Liver (tissue), 8 donors: ENCODE measurements at regions not wholly inside any gene's neighbourhood (a gene's known extent, or its start where the extent isn't known, plus 50 kb on each side); places are given as distances from the start of the nearest gene placed in this dataset.

Experiments used
- DNase-seq: peaks from one replicate; pipeline ENCODE4 v3.0.0-alpha.2; 2017; ENCODE audit warnings: low spot score
- H3K27ac ChIP-seq, 2 donors: one replicate each; pipeline ENCODE4 v1.7.0; 2013; ENCODE audit warnings: inconsistent platforms in 2 of 2, low read length in 2 of 2, control low read depth in 1 of 2, low read depth in 1 of 2, mild to moderate bottlenecking in 1 of 2
- H3K27me3 ChIP-seq, 4 donors: one replicate each; pipeline versions ENCODE4 v1.6.1 to v1.7.0; 2013; ENCODE audit warnings: low read length in 3 of 4, inconsistent platforms in 1 of 4, mild to moderate bottlenecking in 1 of 4, moderate library complexity in 1 of 4; ENCODE audit not compliant: control insufficient read depth in 4 of 4, insufficient read depth in 4 of 4
- H3K36me3 ChIP-seq, 4 donors: one replicate each; pipeline versions ENCODE4 v1.6.1 to v1.7.0; 2013; ENCODE audit warnings: low read length in 3 of 4, mild to moderate bottlenecking in 3 of 4, low read depth in 1 of 4, moderate library complexity in 1 of 4; ENCODE audit not compliant: control insufficient read depth in 4 of 4, insufficient read depth in 3 of 4
- H3K4me1 ChIP-seq, 4 donors: one replicate each; pipeline versions ENCODE4 v1.6.1 to v1.7.0; 2013; ENCODE audit warnings: low read length in 3 of 4, mild to moderate bottlenecking in 3 of 4, moderate library complexity in 1 of 4; ENCODE audit not compliant: control insufficient read depth in 4 of 4, insufficient read depth in 4 of 4
- H3K4me3 ChIP-seq, 3 donors: one replicate each; pipeline versions ENCODE4 v1.6.1 to v1.7.0; 2013; ENCODE audit warnings: low read length in 3 of 3, control low read depth in 1 of 3, low read depth in 1 of 3, mild to moderate bottlenecking in 1 of 3
- H3K9ac ChIP-seq, 2 donors: one replicate each; pipeline ENCODE4 v1.7.0; 2013; ENCODE audit warnings: low read length in 2 of 2, mild to moderate bottlenecking in 2 of 2, moderate library complexity in 2 of 2, control low read depth in 1 of 2, low read depth in 1 of 2
- H3K9me3 ChIP-seq, 4 donors: one replicate each; pipeline versions ENCODE4 v1.6.1 to v1.7.0; 2013; ENCODE audit warnings: low read length in 3 of 4; ENCODE audit not compliant: control insufficient read depth in 4 of 4
- CTCF ChIP-seq: fragments of 150-350 bp; IDR thresholded peaks from 2 replicates; pipeline ENCODE4 v1.5.1; 2017; ENCODE audit warnings: improper control_type of control experiment, low read depth, low read length; ENCODE audit not compliant: missing input control
- EGR1 ChIP-seq, 2 donors: IDR thresholded peaks; 2 replicates each; pipeline ENCODE4 v1.6.1; 2016 to 2018; ENCODE audit warnings: antibody characterized with exemption in 2 of 2, low read depth in 2 of 2
- FOXA1 ChIP-seq: IDR thresholded peaks from 2 replicates; pipeline ENCODE4 v1.6.1; 2016; ENCODE audit warnings: antibody characterized with exemption
- FOXA2 ChIP-seq: IDR thresholded peaks from 2 replicates; pipeline ENCODE4 v1.6.1; 2016; ENCODE audit warnings: antibody characterized with exemption
- GABPA ChIP-seq, 2 donors: IDR thresholded peaks in 1 of 2; conservative IDR thresholded peaks in 1 of 2; 2 replicates each; pipeline ENCODE4 v1.6.1; 2016; ENCODE audit warnings: antibody characterized with exemption in 2 of 2, mild to moderate bottlenecking in 1 of 2, moderate library complexity in 1 of 2
- HNF4A ChIP-seq, 2 donors: conservative IDR thresholded peaks; 2 replicates each; pipeline ENCODE4 v1.6.1; 2016; ENCODE audit warnings: antibody characterized with exemption in 2 of 2, mild to moderate bottlenecking in 2 of 2
- HNF4G ChIP-seq: IDR thresholded peaks from 2 replicates; pipeline ENCODE4 v1.6.1; 2016; ENCODE audit warnings: antibody characterized with exemption
- JUND ChIP-seq, 2 donors: IDR thresholded peaks; 2 replicates each; pipeline ENCODE4 v1.6.1; 2016; ENCODE audit warnings: antibody characterized with exemption in 2 of 2
- MAX ChIP-seq: IDR thresholded peaks from 2 replicates; pipeline ENCODE4 v1.6.1; 2016; ENCODE audit warnings: antibody characterized with exemption
- NR2F2 ChIP-seq: IDR thresholded peaks from 2 replicates; pipeline ENCODE4 v1.6.1; 2016; ENCODE audit warnings: antibody characterized with exemption
- RAD21 ChIP-seq, 2 donors: IDR thresholded peaks; 2 replicates each; pipeline ENCODE4 v1.6.1; 2016; ENCODE audit warnings: antibody characterized with exemption in 2 of 2, mild to moderate bottlenecking in 2 of 2
- RXRA ChIP-seq, 2 donors: IDR thresholded peaks; 2 replicates each; pipeline ENCODE4 v1.6.1; 2017 to 2018; ENCODE audit warnings: antibody characterized with exemption in 2 of 2, mild to moderate bottlenecking in 1 of 2
- SP1 ChIP-seq: IDR thresholded peaks from 2 replicates; pipeline ENCODE4 v1.6.1; 2018; ENCODE audit warnings: antibody characterized with exemption, mild to moderate bottlenecking
- TAF1 ChIP-seq: conservative IDR thresholded peaks from 2 replicates; pipeline ENCODE4 v1.6.1; 2016; ENCODE audit warnings: antibody characterized with exemption, mild to moderate bottlenecking
- YY1 ChIP-seq: IDR thresholded peaks from 2 replicates; pipeline ENCODE4 v1.6.1; 2016; ENCODE audit warnings: antibody characterized with exemption, mild to moderate bottlenecking
- ZBTB33 ChIP-seq: IDR thresholded peaks from 2 replicates; pipeline ENCODE4 v1.6.1; 2016; ENCODE audit warnings: antibody characterized with exemption
- WGBS: extraction: QIAGEN DNeasy Blood & Tissue Kit; methylation state at CpG from one replicate; pipeline ENCODE4 v1.1.7; 2013; 5-methylcytosine and 5-hydroxymethylcytosine counted together
- donor health status: healthy.
- donor health status: healthy.
- donor health status: healthy.
- donor health status: healthy.
- donor health status: healthy.

- TF ChIP-seq FOXA2 (no peak), GABPA (IDR thresholded peaks at IDR 0.05 in 1 of 2, conservative IDR thresholded peaks at IDR 0.05 in 1 of 2) (no peak), HNF4G (no peak), FOXA1 (no peak), RXRA (IDR thresholded peaks at IDR 0.05) (no peak), SP1 (no peak), CTCF (no peak), HNF4A (conservative IDR thresholded peaks at IDR 0.05) (no peak), TAF1 (no peak)
Measured at GRCh38 chr2:186980787-186981550, 132.0 kb upstream of the ZSWIM2 start (continued).

- DNase-seq = no peak
- Histone ChIP-seq H3K9ac (no peak overlapping the region), H3K36me3 (no peaks in the 10 kb centered on the region), H3K4me3 (no peak overlapping the region), H3K9me3 (no peaks in the 10 kb centered on the region), H3K4me1 (no peaks in the 10 kb centered on the region), H3K27me3 (no peaks in the 10 kb centered on the region), H3K27ac (no peak overlapping the region)
- WGBS = 97% methylated on average over 2 of the region's 2 CpGs
- no peak for TF ChIP-seq FOXA1
- TF ChIP-seq ZBTB33 = no peak
- no peak for TF ChIP-seq JUND (IDR thresholded peaks at IDR 0.05)
- no peak for TF ChIP-seq HNF4A (conservative IDR thresholded peaks at IDR 0.05)
- TF ChIP-seq FOXA2 = no peak
- TF ChIP-seq YY1 = no peak
- no peak for TF ChIP-seq MAX
- no peak for TF ChIP-seq EGR1 (IDR thresholded peaks at IDR 0.05; ENCODE audit: low read depth in 2 of 2)
- TF ChIP-seq TAF1 = no peak
Measured at GRCh38 chr2:186980117-186980442, 131.1 kb upstream of the ZSWIM2 start.

- H3K9me3 ChIP-seq = no peaks in the 10 kb centered on the region
- H3K9ac ChIP-seq = no peak overlapping the region
- no peak for DNase-seq
- H3K4me3 ChIP-seq = no peak overlapping the region
- H3K4me1 ChIP-seq = no peaks in the 10 kb centered on the region
- H3K36me3 ChIP-seq = no peaks in the 10 kb centered on the region
- 88% methylated on average over 10 of the region's 10 CpGs for WGBS
- no peaks in the 10 kb centered on the region for H3K27me3 ChIP-seq
- no peak overlapping the region for H3K27ac ChIP-seq
- TF ChIP-seq RXRA (IDR thresholded peaks at IDR 0.05) (no peak), GABPA (IDR thresholded peaks at IDR 0.05 in 1 of 2, conservative IDR thresholded peaks at IDR 0.05 in 1 of 2) (no peak), JUND (IDR thresholded peaks at IDR 0.05) (no peak), ZBTB33 (no peak), HNF4A (conservative IDR thresholded peaks at IDR 0.05) (no peak), MAX (no peak), YY1 (no peak), SP1 (no peak), RAD21 (IDR thresholded peaks at IDR 0.05) (no peak), FOXA2 (no peak), FOXA1 (no peak), CTCF (no peak), EGR1 (IDR thresholded peaks at IDR 0.05; ENCODE audit: low read depth in 2 of 2) (no peak), NR2F2 (no peak), HNF4G (no peak), TAF1 (no peak)
Measured at GRCh38 chr2:186979439-186980116, 130.6 kb upstream of the ZSWIM2 start.
